TTC549 (cell line): ENCODE measurements at regions not wholly inside any gene's neighbourhood (a gene's known extent, or its start where the extent isn't known, plus 50 kb on each side); places are given as distances from the start of the nearest gene placed in this dataset.

Source experiments
- FAIRE-seq: peaks from 2 replicates; lab custom pipeline; 2012; peaks lifted over from hg19 to GRCh38; lab: Jason Lieb, UNC

DNA sequence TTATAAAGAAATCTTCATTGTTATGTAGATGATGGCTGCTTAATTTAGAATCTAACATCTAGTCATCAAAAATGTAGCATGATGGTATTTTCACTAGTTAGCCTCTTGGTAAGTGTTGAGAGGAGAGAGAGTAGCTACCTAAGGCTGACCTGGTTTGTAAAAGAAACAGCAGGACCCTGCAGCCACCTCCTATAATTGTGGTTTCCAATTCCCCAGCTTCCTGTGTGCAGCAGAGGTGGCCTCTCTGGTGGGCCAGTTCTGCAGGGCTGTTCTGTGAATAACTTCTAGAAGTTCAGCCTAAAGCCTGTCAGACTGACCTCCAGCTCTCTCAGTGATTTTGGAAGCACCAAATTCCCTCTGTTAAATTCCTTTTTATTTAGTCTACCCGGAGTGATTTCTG lies 246.4 kb upstream of the LRRC7 start:
- FAIRE-seq = no peak

DNA sequence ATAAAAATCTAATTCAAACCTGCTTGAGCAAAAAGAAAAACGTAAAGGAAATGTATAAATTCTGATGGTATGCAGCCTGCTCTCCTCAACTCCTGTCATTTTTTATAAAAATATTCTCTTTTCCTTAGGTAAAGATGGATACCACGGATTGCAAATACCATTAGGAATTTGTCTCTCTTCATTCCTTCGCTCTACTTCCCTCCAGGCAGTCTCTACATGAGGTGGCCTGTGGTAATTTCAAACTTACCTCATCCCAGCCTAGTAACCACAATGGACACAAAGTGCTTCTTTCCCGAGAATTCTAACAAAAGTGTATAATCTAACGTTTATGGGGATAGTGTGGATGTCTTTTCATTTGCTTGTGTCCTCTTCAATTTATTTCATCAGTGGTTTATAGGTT lies 239.5 kb upstream of the LRRC7 start:
- FAIRE-seq = no peak

DNA sequence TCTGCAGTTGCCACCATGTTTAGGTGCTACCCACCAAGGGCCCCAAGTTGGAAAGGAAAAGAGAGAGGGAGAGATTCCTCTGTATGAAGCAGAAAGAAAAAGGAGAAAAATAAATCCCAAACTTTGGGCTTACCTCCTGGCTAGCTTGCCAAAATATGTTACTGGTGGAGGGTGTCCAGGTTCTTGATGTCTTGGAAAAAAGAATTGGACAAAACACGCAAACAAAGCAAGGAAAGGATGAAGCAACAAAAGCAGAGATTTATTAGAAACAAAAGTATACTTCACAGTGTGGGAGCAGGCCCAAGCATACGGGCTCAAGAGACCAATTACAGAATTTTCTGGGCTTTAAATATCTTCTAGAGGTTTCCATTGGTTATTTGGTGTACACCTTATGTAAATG lies 204.5 kb upstream of the LRRC7 start:
- FAIRE-seq = no peak

DNA sequence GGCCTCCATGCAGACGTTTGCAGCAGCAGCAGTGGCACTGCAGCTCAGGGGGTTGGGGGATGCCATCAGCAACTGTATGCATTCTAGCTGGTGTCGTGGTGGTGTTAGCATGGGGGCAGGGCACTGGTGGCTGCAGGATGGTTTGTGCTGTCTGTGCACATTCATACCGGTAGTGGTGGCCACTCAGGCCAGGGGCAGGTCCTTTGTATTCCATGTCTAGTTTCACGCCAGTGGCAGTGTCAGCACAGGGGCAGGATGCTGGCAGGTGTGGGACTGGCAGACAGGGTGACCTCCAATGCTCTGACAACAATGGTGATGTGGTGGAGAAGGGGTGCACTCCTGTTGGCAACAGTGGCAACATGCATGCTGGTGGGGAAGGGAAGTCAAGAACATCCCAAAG lies 194.2 kb upstream of the LRRC7 start:
- FAIRE-seq = no peak

DNA sequence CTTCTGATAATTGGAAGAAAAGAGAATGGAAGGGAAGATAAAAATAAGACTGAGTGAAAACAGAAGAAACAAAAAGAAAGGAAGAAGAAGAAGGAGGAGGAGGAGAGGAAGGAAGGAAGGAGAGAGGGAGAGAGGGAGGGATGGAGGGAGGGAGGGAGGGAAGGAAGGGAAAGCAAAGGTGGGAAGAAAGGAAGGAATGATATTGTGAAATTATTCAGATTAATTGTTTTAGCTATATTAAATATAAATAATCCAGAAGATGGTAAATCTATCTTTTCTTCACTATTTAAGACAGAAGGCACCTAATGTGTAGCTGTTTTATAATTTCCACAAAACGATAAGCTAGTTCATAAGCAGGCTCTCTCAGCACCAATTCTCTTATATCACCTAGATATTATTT lies 191.3 kb upstream of the LRRC7 start:
- FAIRE-seq = no peak

DNA sequence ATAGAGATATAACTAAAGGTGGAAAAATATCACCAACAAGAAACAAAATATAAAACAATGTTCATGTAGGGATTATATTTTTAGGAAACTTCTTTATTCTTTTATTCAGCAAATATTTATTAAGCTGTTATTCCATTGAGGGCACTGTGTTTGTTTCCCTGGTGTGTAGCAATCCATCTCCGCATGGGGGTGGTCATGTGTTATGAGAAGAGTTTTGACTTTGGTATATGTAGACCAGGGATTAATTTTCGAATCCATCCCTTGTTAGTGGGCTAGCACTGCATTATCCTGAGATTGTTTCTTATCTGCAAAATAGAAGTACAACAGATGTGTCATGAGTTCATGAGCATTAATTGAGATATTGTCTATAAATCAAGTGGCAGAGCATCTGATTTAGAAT lies 190.2 kb upstream of the LRRC7 start:
- no peak for FAIRE-seq

GRCh38 chr1:69388044-69388443 lies 179.7 kb upstream of the LRRC7 start:
- no peak for FAIRE-seq

- FAIRE-seq = no peak
These were observed 167.6 kb upstream of the LRRC7 start for GRCh38 chr1:69400128-69400527.

DNA sequence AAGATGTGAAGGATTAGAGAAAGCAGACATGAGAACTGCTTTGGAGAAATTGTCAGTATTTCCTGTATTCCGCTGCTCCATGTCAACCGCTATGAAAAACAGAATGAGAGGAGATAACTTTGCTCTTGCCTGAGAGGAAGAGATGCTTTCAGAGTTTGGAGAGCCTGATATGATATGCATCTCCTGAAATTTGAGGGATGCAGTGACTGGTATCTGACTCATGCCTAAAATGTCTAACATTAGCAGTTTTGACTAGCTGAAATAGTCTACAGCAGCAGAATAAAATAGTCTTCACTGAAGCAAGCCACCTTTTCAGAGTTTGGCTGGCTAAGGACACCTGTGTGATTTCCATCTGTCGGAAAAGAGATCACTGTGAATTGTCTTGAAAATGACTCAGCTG lies 165.8 kb upstream of the LRRC7 start:
- FAIRE-seq = no peak

DNA sequence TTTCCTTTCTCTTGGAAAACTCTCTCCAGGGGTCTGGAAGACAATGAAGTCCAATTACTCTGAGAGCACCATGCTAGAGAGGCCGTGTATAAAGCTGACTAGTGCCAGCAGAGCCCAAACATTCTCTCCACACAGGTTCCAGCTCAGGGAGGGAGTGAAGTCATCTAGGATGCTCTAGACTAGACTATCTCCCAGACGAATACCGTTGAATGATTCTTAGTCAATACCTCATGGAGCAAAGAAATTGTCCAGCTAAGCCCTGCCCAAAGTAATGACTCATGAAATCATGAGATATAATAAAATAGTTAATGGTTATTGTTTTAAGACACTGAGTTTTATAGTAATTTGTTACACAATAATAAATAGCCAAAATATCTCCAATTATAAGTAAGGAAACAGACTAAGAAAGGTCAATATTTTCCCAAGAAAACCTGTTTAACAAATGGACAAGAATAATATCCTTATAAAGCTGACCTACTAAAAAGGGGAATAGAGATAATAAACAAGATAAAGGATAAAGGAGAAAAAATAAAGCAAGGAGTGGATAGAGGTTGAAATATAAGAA lies 163.9 kb upstream of the LRRC7 start:
- FAIRE-seq = no peak

- FAIRE-seq = no peak
These were observed 163.2 kb upstream of the LRRC7 start for GRCh38 chr1:69404486-69404885.

DNA sequence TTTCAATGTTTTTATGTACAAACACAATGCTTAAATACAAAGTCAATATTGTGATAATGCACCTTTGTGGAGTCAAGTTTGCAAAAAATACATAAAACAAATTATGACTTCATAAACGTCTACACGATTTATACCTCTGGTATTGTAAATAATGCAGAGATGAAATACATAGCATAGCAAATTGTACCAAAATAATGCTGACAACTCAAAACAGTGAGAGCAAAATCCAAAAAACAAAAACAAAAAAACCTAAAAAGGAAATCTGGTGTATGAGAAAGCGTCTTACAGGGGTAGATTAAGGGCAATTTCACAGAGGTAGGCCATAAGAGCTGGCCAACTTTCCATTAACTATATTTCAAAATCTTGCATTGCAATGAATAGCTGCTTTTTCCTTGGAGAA lies 161.5 kb upstream of the LRRC7 start:
- FAIRE-seq = no peak

DNA sequence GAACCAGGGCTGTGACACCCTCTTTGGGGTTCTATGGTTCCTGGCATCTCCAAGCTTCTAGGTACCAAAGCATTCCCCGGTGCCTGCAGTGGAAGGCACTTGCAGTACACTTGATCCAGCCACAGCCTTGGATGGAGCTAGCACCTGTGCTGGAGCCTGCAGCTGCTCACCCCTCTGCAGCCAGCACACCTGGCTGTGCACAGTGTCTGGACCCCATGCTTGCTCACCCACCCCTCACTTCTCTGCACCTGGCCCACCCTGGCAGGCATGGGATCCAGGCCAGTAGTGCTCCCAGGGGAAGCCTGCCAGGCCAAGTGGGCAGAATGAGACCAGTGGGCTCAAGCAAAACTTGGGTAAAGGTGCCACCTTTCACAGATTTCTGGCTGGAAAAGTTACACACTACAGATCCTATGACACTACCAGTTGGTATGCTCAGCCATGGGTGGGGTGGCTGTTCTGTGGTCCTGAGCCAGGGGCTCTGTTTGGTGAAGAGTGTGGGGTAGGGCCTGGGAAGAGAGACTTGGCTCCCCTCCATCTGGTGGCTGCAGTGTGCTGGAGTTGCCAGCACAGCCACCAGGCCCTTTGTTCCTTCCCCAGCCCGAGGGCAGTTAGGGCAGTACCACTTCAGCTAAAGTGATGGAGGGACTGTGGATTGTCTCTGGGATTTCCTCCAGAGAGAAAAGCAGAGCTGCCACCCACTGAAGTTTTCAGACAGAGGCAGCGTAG lies 157.8 kb upstream of the LRRC7 start:
- FAIRE-seq = no peak

DNA sequence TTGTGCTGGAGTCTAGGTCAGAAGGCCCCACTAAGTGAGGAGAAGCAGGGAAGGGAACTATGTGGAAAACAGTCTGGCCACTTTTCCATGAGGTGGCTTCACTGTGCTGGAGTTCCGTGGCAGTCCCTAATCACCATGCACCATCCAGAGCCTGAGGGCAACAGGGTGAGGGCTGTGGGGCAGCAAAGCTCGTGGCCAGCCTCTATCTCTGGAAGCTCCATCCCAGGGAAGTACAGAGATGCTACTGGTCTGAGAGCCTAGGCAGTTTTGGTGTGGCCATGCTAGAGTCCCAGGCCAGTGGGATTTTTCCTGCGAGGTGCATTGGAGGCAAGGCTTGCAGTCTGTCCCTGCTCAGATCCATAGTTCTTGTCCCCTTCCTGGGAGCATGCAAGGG lies 157.3 kb upstream of the LRRC7 start:
- no peak for FAIRE-seq

- no peak for FAIRE-seq
These were observed 156.8 kb upstream of the LRRC7 start for GRCh38 chr1:69410893-69411292.

DNA sequence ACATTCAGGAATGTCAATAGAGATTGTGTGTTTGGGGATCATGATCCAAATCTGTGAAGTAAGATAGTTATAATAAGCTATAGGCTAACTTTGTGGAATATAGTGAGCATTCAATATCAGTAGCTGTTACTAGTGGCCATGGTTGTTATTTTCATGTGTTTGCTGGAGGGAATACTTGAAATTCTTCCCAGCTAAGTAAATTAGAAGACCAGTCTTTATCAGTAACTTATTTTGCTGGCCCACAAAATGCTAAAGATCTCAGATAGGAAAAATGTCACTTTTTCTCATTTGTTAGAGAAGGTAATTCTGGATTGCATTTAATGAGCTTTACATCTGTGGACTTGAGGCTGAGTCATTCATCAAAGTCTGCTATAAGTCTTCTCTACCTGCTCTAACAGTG lies 156.1 kb upstream of the LRRC7 start:
- no peak for FAIRE-seq

DNA sequence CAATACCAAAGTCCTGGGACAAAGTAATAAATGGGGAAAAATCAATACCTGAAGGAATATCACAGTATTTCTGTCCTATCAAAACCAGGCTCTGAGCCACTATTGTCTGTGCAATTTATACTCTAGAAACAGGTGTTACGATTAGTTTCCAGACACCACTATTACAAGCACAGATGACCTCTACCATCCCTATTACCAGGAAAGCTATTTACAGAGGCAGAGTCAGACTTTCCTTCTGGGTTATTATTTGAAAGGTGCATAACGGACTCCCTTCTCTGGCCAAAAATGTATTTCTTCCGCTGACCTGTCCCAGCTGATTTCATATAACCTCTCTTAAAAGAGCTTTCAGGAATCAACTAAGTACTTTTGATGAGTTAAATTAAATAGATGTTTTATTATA lies 154.6 kb upstream of the LRRC7 start:
- no peak for FAIRE-seq

- FAIRE-seq = no peak
These were observed 153.1 kb upstream of the LRRC7 start for GRCh38 chr1:69414574-69414973.

GRCh38 chr1:69421286-69421685 lies 146.4 kb upstream of the LRRC7 start:
- FAIRE-seq = no peak

- FAIRE-seq = no peak
These were observed 141.9 kb upstream of the LRRC7 start for GRCh38 chr1:69425871-69426270.

DNA sequence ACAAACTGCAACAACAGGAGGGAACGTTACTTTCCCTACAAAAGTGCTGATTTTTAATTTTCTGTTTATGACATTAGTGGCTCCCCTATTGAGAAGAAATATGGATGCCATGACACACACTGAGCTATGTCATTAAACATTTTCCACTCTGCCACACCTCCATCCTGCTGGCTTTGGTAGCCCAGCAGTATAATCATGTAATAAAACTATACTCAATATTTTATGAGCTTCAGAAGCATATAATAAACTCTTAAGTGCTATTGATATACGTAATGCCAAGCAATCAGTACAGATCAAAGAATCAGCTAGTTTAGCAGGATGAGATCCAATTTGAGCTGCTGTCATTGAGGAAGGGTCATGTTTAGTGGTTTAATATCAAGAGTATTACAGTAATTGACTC lies 141.3 kb upstream of the LRRC7 start:
- no peak for FAIRE-seq

- no peak for FAIRE-seq
These were observed 134.6 kb upstream of the LRRC7 start for GRCh38 chr1:69433073-69433472.

DNA sequence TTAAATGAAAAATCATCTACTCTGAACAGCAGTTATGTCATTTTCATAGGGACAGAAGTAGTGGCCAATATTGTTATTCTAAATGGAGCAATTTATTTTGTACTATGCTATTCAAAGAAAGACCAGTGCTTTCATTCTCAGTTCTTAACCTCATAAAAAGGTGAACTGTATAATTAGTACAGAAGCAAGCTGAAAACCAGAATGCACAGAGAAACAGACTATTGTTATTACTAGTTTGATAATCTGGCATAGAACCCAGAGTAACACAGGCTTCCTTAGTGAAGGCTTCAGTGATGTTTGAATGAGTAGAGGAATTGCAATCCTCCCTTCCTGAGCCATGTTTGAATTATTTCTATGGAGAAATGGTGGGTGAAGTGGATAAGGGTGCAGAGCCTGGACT lies 131.6 kb upstream of the LRRC7 start:
- no peak for FAIRE-seq

DNA sequence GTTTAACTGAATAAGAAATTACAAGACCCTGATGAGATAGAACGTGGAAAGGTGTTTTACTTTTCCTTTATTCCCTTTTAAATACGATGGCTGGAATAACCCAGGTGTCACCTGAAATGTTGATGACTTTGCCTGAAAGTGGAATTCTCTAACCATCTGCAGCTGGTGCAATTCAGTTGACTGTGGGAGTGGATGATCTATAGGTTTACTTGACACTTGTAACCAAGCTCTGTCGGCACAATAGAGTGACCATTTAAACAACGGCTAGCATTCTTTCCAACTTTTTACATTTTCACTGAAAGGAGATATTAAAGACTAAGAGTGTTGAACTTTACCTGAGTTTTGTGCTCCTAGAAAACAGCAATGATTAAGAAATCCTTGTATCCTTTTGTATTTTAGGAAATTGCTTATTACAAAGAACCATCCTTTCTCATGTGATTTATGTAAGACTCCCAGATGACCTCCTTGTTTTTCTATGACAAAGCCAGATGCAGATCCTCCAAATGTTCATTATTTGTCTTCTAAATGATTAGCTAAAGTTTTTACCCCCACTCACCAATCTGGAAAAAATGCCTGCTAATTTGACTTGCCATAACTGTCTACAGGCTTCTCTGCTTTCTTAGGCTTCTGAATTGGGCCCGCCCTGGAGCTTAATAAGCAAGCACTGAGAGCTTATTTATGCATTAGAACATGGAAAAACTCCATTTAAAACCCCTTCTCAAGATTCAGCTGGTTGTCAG lies 129.5 kb upstream of the LRRC7 start:
- FAIRE-seq = no peak
